NB4 (cell line): ENCODE measurements at regions not wholly inside any gene's neighbourhood (a gene's known extent, or its start where the extent isn't known, plus 50 kb on each side); places are given as distances from the start of the nearest gene placed in this dataset.

Source experiments
- CTCF ChIP-seq: IDR thresholded peaks from one replicate; pipeline ENCODE4 v1.5.1; 2012; ENCODE audit warnings: low read depth, low read length
- MAX ChIP-seq: IDR thresholded peaks from 2 replicates; pipeline ENCODE4 v1.6.1; 2011; ENCODE audit warnings: low read depth, low read length
- MYC ChIP-seq: IDR thresholded peaks from 2 replicates; pipeline ENCODE4 v1.6.1; 2011; ENCODE audit warnings: low read depth, low read length
- POLR2A ChIP-seq: IDR thresholded peaks from 2 replicates; pipeline ENCODE4 v1.6.1; 2011; ENCODE audit warnings: mild to moderate bottlenecking; ENCODE audit not compliant: insufficient read length; ENCODE audit errors: extremely low read depth

- no peak for TF ChIP-seq CTCF
- TF ChIP-seq POLR2A, result no peak
- TF ChIP-seq MYC, result no peak
- no peak for TF ChIP-seq MAX
These were observed 619.4 kb upstream of the CHAC2 start for GRCh38 chr2:53148221-53148620.
